ENCODE measurements at regions not wholly inside any gene's neighbourhood (a gene's known extent, or its start where the extent isn't known, plus 50 kb on each side); places are given as distances from the start of the nearest gene placed in this dataset.

- Histone ChIP-seq H3K9me3 (ENCODE audit: control insufficient read depth in 1 of 2, low read length in 2 of 2) (peaks cover 0 to 5% of the 10 kb centered on the region in 2 donors), H3K27me3 (ENCODE audit: low read depth, low read length) (no peaks in the 10 kb centered on the region), H3K4me1 (ENCODE audit: control insufficient read depth in 1 of 2, insufficient read depth in 2 of 2, low read length in 2 of 2) (no peaks in the 10 kb centered on the region), H3K36me3 (ENCODE audit: control insufficient read depth in 1 of 2, insufficient read depth in 2 of 2, low read length in 2 of 2) (no peaks in the 10 kb centered on the region), H3K27ac (ENCODE audit: low read length) (no peak overlapping the region), H3K4me3 (ENCODE audit: low read depth in 1 of 2, low read length in 2 of 2) (no peak overlapping the region)
Observed at GRCh38 chr9:19965336-19965735, 176.5 kb upstream of the SLC24A2 start.

- Histone ChIP-seq H3K36me3 (ENCODE audit: control insufficient read depth in 1 of 2, insufficient read depth in 2 of 2, low read length in 2 of 2) (no peaks in the 10 kb centered on the region), H3K27me3 (ENCODE audit: low read depth, low read length) (no peaks in the 10 kb centered on the region), H3K4me3 (ENCODE audit: low read depth in 1 of 2, low read length in 2 of 2) (no peak overlapping the region), H3K27ac (ENCODE audit: low read length) (no peak overlapping the region), H3K4me1 (ENCODE audit: control insufficient read depth in 1 of 2, insufficient read depth in 2 of 2, low read length in 2 of 2) (no peaks in the 10 kb centered on the region), H3K9me3 (ENCODE audit: control insufficient read depth in 1 of 2, low read length in 2 of 2) (no peaks in the 10 kb centered on the region)
Observed at GRCh38 chr9:19947996-19948395, 159.2 kb upstream of the SLC24A2 start.

- Histone ChIP-seq H3K4me3 (ENCODE audit: low read depth in 1 of 2, low read length in 2 of 2) (no peak overlapping the region), H3K27ac (ENCODE audit: low read length) (no peak overlapping the region), H3K27me3 (ENCODE audit: low read depth, low read length) (no peaks in the 10 kb centered on the region), H3K9me3 (ENCODE audit: control insufficient read depth in 1 of 2, low read length in 2 of 2) (no peaks in the 10 kb centered on the region), H3K4me1 (ENCODE audit: control insufficient read depth in 1 of 2, insufficient read depth in 2 of 2, low read length in 2 of 2) (no peaks in the 10 kb centered on the region), H3K36me3 (ENCODE audit: control insufficient read depth in 1 of 2, insufficient read depth in 2 of 2, low read length in 2 of 2) (no peaks in the 10 kb centered on the region)
Observed at GRCh38 chr9:19946441-19947109, 157.7 kb upstream of the SLC24A2 start.

GRCh38 chr9:19941874-19942273 is 153.0 kb upstream of the SLC24A2 start:
- Histone ChIP-seq H3K4me3 (ENCODE audit: low read depth in 1 of 2, low read length in 2 of 2) (no peak overlapping the region), H3K36me3 (ENCODE audit: control insufficient read depth in 1 of 2, insufficient read depth in 2 of 2, low read length in 2 of 2) (no peaks in the 10 kb centered on the region), H3K4me1 (ENCODE audit: control insufficient read depth in 1 of 2, insufficient read depth in 2 of 2, low read length in 2 of 2) (no peaks in the 10 kb centered on the region), H3K9me3 (ENCODE audit: control insufficient read depth in 1 of 2, low read length in 2 of 2) (no peaks in the 10 kb centered on the region), H3K27me3 (ENCODE audit: low read depth, low read length) (no peaks in the 10 kb centered on the region), H3K27ac (ENCODE audit: low read length) (no peak overlapping the region)

- H3K9me3 ChIP-seq (ENCODE audit: control insufficient read depth in 1 of 2, low read length in 2 of 2): no peaks in the 10 kb centered on the region
- H3K27ac ChIP-seq (ENCODE audit: low read length): no peak overlapping the region
- H3K27me3 ChIP-seq (ENCODE audit: low read depth, low read length): no peaks in the 10 kb centered on the region
- H3K4me1 ChIP-seq (ENCODE audit: control insufficient read depth in 1 of 2, insufficient read depth in 2 of 2, low read length in 2 of 2): no peaks in the 10 kb centered on the region
- no peak overlapping the region for H3K4me3 ChIP-seq (ENCODE audit: low read depth in 1 of 2, low read length in 2 of 2)
- H3K36me3 ChIP-seq (ENCODE audit: control insufficient read depth in 1 of 2, insufficient read depth in 2 of 2, low read length in 2 of 2): no peaks in the 10 kb centered on the region
Observed at GRCh38 chr9:19940811-19941535, 152.1 kb upstream of the SLC24A2 start.

- H3K27ac ChIP-seq (ENCODE audit: low read length): no peak overlapping the region
- no peaks in the 10 kb centered on the region for H3K4me1 ChIP-seq (ENCODE audit: control insufficient read depth in 1 of 2, insufficient read depth in 2 of 2, low read length in 2 of 2)
- H3K9me3 ChIP-seq (ENCODE audit: control insufficient read depth in 1 of 2, low read length in 2 of 2): no peaks in the 10 kb centered on the region
- H3K4me3 ChIP-seq (ENCODE audit: low read depth in 1 of 2, low read length in 2 of 2): no peak overlapping the region
- H3K36me3 ChIP-seq (ENCODE audit: control insufficient read depth in 1 of 2, insufficient read depth in 2 of 2, low read length in 2 of 2): no peaks in the 10 kb centered on the region
- no peaks in the 10 kb centered on the region for H3K27me3 ChIP-seq (ENCODE audit: low read depth, low read length)
Observed at GRCh38 chr9:19939734-19940278, 151.0 kb upstream of the SLC24A2 start.

GRCh38 chr9:19938990-19939733 is 150.3 kb upstream of the SLC24A2 start:
- Histone ChIP-seq H3K27me3 (ENCODE audit: low read depth, low read length) (no peaks in the 10 kb centered on the region), H3K4me3 (ENCODE audit: low read depth in 1 of 2, low read length in 2 of 2) (no peak overlapping the region), H3K9me3 (ENCODE audit: control insufficient read depth in 1 of 2, low read length in 2 of 2) (no peaks in the 10 kb centered on the region), H3K36me3 (ENCODE audit: control insufficient read depth in 1 of 2, insufficient read depth in 2 of 2, low read length in 2 of 2) (no peaks in the 10 kb centered on the region), H3K27ac (ENCODE audit: low read length) (no peak overlapping the region), H3K4me1 (ENCODE audit: control insufficient read depth in 1 of 2, insufficient read depth in 2 of 2, low read length in 2 of 2) (peaks cover 0 to 4% of the 10 kb centered on the region in 2 donors)

GRCh38 chr9:19937121-19937520 is 148.3 kb upstream of the SLC24A2 start:
- Histone ChIP-seq H3K4me3 (ENCODE audit: low read depth in 1 of 2, low read length in 2 of 2) (no peak overlapping the region), H3K4me1 (ENCODE audit: control insufficient read depth in 1 of 2, insufficient read depth in 2 of 2, low read length in 2 of 2) (peaks cover 0 to 4% of the 10 kb centered on the region in 2 donors), H3K36me3 (ENCODE audit: control insufficient read depth in 1 of 2, insufficient read depth in 2 of 2, low read length in 2 of 2) (no peaks in the 10 kb centered on the region), H3K27me3 (ENCODE audit: low read depth, low read length) (no peaks in the 10 kb centered on the region), H3K9me3 (ENCODE audit: control insufficient read depth in 1 of 2, low read length in 2 of 2) (no peaks in the 10 kb centered on the region), H3K27ac (ENCODE audit: low read length) (no peak overlapping the region)

GRCh38 chr9:19936598-19936997 is 147.8 kb upstream of the SLC24A2 start:
- Histone ChIP-seq H3K4me3 (ENCODE audit: low read depth in 1 of 2, low read length in 2 of 2) (no peak overlapping the region), H3K27ac (ENCODE audit: low read length) (no peak overlapping the region), H3K4me1 (ENCODE audit: control insufficient read depth in 1 of 2, insufficient read depth in 2 of 2, low read length in 2 of 2) (peaks cover 0 to 4% of the 10 kb centered on the region in 2 donors), H3K27me3 (ENCODE audit: low read depth, low read length) (no peaks in the 10 kb centered on the region), H3K36me3 (ENCODE audit: control insufficient read depth in 1 of 2, insufficient read depth in 2 of 2, low read length in 2 of 2) (no peaks in the 10 kb centered on the region), H3K9me3 (ENCODE audit: control insufficient read depth in 1 of 2, low read length in 2 of 2) (no peaks in the 10 kb centered on the region)

- Histone ChIP-seq H3K4me3 (ENCODE audit: low read depth in 1 of 2, low read length in 2 of 2) (no peak overlapping the region), H3K4me1 (ENCODE audit: control insufficient read depth in 1 of 2, insufficient read depth in 2 of 2, low read length in 2 of 2) (peaks cover 0 to 4% of the 10 kb centered on the region in 2 donors)
Observed at GRCh38 chr9:19935422-19935821, 146.6 kb upstream of the SLC24A2 start.

GRCh38 chr9:19934301-19934871 is 145.5 kb upstream of the SLC24A2 start:
- Histone ChIP-seq H3K36me3 (ENCODE audit: control insufficient read depth in 1 of 2, insufficient read depth in 2 of 2, low read length in 2 of 2) (no peaks in the 10 kb centered on the region), H3K9me3 (ENCODE audit: control insufficient read depth in 1 of 2, low read length in 2 of 2) (no peaks in the 10 kb centered on the region), H3K27ac (ENCODE audit: low read length) (no peak overlapping the region), H3K4me3 (ENCODE audit: low read depth in 1 of 2, low read length in 2 of 2) (peak overlapping the region; percentile 64 to 76), H3K4me1 (ENCODE audit: control insufficient read depth in 1 of 2, insufficient read depth in 2 of 2, low read length in 2 of 2) (peaks cover 0 to 4% of the 10 kb centered on the region in 2 donors), H3K27me3 (ENCODE audit: low read depth, low read length) (no peaks in the 10 kb centered on the region)

More at GRCh38 chr9:19935422-19935821, 146.6 kb upstream of the SLC24A2 start:
- H3K27me3 ChIP-seq (ENCODE audit: low read depth, low read length): no peaks in the 10 kb centered on the region
- no peaks in the 10 kb centered on the region for H3K9me3 ChIP-seq (ENCODE audit: control insufficient read depth in 1 of 2, low read length in 2 of 2)
- H3K27ac ChIP-seq (ENCODE audit: low read length): no peak overlapping the region
- no peaks in the 10 kb centered on the region for H3K36me3 ChIP-seq (ENCODE audit: control insufficient read depth in 1 of 2, insufficient read depth in 2 of 2, low read length in 2 of 2)

All from muscle layer of duodenum (tissue), 2 donors.